HepG2 (cell line): ENCODE measurements at regions not wholly inside any gene's neighbourhood (a gene's known extent, or its start where the extent isn't known, plus 50 kb on each side); places are given as distances from the start of the nearest gene placed in this dataset.

Source experiments
- BRCA1 ChIP-seq: sonication (generic); formaldehyde crosslinking; IDR thresholded peaks from 2 replicates; pipeline ENCODE4 v1.4.0; 2020; ENCODE audit warnings: missing genetic modification reagents
- FOSL2 ChIP-seq: sonication (generic); formaldehyde crosslinking; IDR thresholded peaks from 2 replicates; pipeline ENCODE4 v1.4.0; 2020; ENCODE audit warnings: missing genetic modification reagents
- FOXA1 ChIP-seq, 2 experiments: fragments of 450-650 bp in 1 of 2; sonication (generic) in 1 of 2; formaldehyde crosslinking in 1 of 2; IDR thresholded peaks; 2 replicates each; pipeline versions ENCODE4 v1.4.0 to v1.6.1; 2016 to 2020; ENCODE audit warnings: missing genetic modification reagents in 1 of 2
- MAF1 ChIP-seq: sonication (generic); formaldehyde crosslinking; IDR thresholded peaks from 2 replicates; pipeline ENCODE4 v1.5.0; 2020; ENCODE audit warnings: missing genetic modification reagents, borderline replicate concordance
- PHF21A ChIP-seq: sonication (generic); formaldehyde crosslinking; IDR thresholded peaks from 2 replicates; pipeline ENCODE4 v1.5.0; 2020; ENCODE audit warnings: mild to moderate bottlenecking, missing genetic modification reagents
- POLR2A ChIP-seq, 2 experiments: IDR thresholded peaks; 2 replicates each; pipeline ENCODE4 v1.6.1; 2011; ENCODE audit warnings: low read depth in 2 of 2, low read length in 2 of 2, mild to moderate bottlenecking in 1 of 2, moderate library complexity in 1 of 2; ENCODE audit not compliant: insufficient read depth in 1 of 2
- SIX4 ChIP-seq: sonication (generic); formaldehyde crosslinking; IDR thresholded peaks from 2 replicates; pipeline ENCODE4 v1.4.0; 2020; ENCODE audit warnings: missing genetic modification reagents
- TOPORS ChIP-seq: sonication (generic); formaldehyde crosslinking; IDR thresholded peaks from 2 replicates; pipeline ENCODE4 v1.8.0; 2023; ENCODE audit warnings: mild to moderate bottlenecking, missing genetic modification reagents
- ZKSCAN1 ChIP-seq: fragments of 150-350 bp; IDR thresholded peaks from 2 replicates; pipeline ENCODE4 v1.6.1; 2014; ENCODE audit warnings: low read length
- ZNF3 ChIP-seq: IDR thresholded peaks from 2 replicates; pipeline ENCODE4 v1.7.0; 2017; ENCODE audit warnings: inconsistent platforms
- ZNF761 ChIP-seq: sonication (generic); formaldehyde crosslinking; conservative IDR thresholded peaks from 2 replicates; pipeline ENCODE4 v1.4.0; 2020; ENCODE audit warnings: mild to moderate bottlenecking, missing genetic modification reagents
- ZNF879 ChIP-seq: sonication (generic); formaldehyde crosslinking; IDR thresholded peaks from 2 replicates; pipeline ENCODE4 v1.8.1; 2023; ENCODE audit warnings: missing genetic modification reagents
- ZSCAN31 ChIP-seq: sonication (generic); formaldehyde crosslinking; IDR thresholded peaks from 2 replicates; pipeline ENCODE4 v1.5.0; 2020; ENCODE audit warnings: low read depth, mild to moderate bottlenecking, missing genetic modification reagents
- TF ChIP-seq, protein P1 (sequence below): sonication (generic); formaldehyde crosslinking; IDR thresholded peaks from 2 replicates; pipeline ENCODE4 v1.4.0; 2020; ENCODE audit warnings: missing genetic modification reagents
- TF ChIP-seq, protein P2 (sequence below): IDR thresholded peaks from 2 replicates; pipeline ENCODE4 v1.4.0; 2020; ENCODE audit warnings: mild to moderate bottlenecking, missing genetic modification reagents
- TF ChIP-seq, protein P3 (sequence below): sonication (generic); formaldehyde crosslinking; conservative IDR thresholded peaks from 2 replicates; pipeline ENCODE4 v1.4.0; 2020; ENCODE audit warnings: mild to moderate bottlenecking, missing genetic modification reagents, moderate library complexity

DNA sequence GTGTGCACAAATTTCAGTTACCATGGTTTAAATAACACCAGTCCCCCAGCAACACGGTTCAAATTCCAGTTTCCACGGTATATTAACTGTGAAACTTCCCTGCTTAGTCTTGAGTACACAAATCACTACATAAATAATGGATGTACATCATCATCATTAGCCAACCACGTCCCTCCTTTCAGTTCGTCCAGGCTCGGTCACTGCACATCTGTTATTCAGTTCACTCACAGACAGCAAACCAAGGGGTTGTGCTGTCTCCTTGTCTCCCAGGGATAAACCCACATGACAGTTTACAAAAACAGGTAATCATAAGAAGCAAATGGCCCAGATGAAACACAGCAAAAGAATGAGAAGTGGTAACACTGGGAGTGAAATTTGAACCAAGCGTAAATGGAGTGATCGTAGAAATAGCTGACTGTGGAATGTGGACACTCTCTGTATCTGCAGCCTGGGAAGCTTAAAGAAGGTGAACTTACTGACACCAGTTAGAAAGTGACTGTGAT lies 61.0 kb upstream of the RAD23B start (continued):
- TF ChIP-seq ZNF761 (CRISPR knock-in tag): no peak
- TF ChIP-seq MAF1: no peak
- no peak for TF ChIP-seq BRCA1 (CRISPR knock-in tag)
- TF ChIP-seq, protein P1, sequence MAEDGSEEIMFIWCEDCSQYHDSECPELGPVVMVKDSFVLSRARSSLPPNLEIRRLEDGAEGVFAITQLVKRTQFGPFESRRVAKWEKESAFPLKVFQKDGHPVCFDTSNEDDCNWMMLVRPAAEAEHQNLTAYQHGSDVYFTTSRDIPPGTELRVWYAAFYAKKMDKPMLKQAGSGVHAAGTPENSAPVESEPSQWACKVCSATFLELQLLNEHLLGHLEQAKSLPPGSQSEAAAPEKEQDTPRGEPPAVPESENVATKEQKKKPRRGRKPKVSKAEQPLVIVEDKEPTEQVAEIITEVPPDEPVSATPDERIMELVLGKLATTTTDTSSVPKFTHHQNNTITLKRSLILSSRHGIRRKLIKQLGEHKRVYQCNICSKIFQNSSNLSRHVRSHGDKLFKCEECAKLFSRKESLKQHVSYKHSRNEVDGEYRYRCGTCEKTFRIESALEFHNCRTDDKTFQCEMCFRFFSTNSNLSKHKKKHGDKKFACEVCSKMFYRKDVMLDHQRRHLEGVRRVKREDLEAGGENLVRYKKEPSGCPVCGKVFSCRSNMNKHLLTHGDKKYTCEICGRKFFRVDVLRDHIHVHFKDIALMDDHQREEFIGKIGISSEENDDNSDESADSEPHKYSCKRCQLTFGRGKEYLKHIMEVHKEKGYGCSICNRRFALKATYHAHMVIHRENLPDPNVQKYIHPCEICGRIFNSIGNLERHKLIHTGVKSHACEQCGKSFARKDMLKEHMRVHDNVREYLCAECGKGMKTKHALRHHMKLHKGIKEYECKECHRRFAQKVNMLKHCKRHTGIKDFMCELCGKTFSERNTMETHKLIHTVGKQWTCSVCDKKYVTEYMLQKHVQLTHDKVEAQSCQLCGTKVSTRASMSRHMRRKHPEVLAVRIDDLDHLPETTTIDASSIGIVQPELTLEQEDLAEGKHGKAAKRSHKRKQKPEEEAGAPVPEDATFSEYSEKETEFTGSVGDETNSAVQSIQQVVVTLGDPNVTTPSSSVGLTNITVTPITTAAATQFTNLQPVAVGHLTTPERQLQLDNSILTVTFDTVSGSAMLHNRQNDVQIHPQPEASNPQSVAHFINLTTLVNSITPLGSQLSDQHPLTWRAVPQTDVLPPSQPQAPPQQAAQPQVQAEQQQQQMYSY (CRISPR knock-in tag): 0 out of 2 replicates have a peak, but pooled peaks have one; percentile 23
- TF ChIP-seq TOPORS (CRISPR knock-in tag): no peak
- peak; percentile 96 for TF ChIP-seq ZNF3
- no peak for TF ChIP-seq ZSCAN31 (CRISPR knock-in tag)
- peak; percentile 25; the same call in 1 of the 2 replicates for TF ChIP-seq FOSL2 (CRISPR knock-in tag)
- TF ChIP-seq, protein P2, sequence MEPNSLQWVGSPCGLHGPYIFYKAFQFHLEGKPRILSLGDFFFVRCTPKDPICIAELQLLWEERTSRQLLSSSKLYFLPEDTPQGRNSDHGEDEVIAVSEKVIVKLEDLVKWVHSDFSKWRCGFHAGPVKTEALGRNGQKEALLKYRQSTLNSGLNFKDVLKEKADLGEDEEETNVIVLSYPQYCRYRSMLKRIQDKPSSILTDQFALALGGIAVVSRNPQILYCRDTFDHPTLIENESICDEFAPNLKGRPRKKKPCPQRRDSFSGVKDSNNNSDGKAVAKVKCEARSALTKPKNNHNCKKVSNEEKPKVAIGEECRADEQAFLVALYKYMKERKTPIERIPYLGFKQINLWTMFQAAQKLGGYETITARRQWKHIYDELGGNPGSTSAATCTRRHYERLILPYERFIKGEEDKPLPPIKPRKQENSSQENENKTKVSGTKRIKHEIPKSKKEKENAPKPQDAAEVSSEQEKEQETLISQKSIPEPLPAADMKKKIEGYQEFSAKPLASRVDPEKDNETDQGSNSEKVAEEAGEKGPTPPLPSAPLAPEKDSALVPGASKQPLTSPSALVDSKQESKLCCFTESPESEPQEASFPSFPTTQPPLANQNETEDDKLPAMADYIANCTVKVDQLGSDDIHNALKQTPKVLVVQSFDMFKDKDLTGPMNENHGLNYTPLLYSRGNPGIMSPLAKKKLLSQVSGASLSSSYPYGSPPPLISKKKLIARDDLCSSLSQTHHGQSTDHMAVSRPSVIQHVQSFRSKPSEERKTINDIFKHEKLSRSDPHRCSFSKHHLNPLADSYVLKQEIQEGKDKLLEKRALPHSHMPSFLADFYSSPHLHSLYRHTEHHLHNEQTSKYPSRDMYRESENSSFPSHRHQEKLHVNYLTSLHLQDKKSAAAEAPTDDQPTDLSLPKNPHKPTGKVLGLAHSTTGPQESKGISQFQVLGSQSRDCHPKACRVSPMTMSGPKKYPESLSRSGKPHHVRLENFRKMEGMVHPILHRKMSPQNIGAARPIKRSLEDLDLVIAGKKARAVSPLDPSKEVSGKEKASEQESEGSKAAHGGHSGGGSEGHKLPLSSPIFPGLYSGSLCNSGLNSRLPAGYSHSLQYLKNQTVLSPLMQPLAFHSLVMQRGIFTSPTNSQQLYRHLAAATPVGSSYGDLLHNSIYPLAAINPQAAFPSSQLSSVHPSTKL (CRISPR knock-in tag): peak; percentile 41; the same call in 1 of the 2 replicates
- TF ChIP-seq, protein P3, sequence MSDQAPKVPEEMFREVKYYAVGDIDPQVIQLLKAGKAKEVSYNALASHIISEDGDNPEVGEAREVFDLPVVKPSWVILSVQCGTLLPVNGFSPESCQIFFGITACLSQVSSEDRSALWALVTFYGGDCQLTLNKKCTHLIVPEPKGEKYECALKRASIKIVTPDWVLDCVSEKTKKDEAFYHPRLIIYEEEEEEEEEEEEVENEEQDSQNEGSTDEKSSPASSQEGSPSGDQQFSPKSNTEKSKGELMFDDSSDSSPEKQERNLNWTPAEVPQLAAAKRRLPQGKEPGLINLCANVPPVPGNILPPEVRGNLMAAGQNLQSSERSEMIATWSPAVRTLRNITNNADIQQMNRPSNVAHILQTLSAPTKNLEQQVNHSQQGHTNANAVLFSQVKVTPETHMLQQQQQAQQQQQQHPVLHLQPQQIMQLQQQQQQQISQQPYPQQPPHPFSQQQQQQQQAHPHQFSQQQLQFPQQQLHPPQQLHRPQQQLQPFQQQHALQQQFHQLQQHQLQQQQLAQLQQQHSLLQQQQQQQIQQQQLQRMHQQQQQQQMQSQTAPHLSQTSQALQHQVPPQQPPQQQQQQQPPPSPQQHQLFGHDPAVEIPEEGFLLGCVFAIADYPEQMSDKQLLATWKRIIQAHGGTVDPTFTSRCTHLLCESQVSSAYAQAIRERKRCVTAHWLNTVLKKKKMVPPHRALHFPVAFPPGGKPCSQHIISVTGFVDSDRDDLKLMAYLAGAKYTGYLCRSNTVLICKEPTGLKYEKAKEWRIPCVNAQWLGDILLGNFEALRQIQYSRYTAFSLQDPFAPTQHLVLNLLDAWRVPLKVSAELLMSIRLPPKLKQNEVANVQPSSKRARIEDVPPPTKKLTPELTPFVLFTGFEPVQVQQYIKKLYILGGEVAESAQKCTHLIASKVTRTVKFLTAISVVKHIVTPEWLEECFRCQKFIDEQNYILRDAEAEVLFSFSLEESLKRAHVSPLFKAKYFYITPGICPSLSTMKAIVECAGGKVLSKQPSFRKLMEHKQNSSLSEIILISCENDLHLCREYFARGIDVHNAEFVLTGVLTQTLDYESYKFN (CRISPR knock-in tag): peak; percentile 66
- no peak for TF ChIP-seq SIX4 (CRISPR knock-in tag)
- TF ChIP-seq ZKSCAN1: no peak
- TF ChIP-seq FOXA1 (IDR thresholded peaks at IDR 0.05): no peak
- 0 out of 2 replicates have a peak, but pooled peaks have one; percentile 32 for TF ChIP-seq FOXA1 (CRISPR knock-in tag; IDR thresholded peaks at IDR 0.05)
- no peak for TF ChIP-seq ZNF879 (CRISPR knock-in tag)
- 0 out of 2 replicates have a peak, but pooled peaks have one; percentile 36 for TF ChIP-seq PHF21A (CRISPR knock-in tag)
- peak in 1 of 2 experiments; percentile 51; a peak in 2 of 4 replicates for TF ChIP-seq POLR2A (IDR thresholded peaks at IDR 0.05; ENCODE audit: insufficient read depth in 1 of 2, low read depth in 2 of 2, low read length in 2 of 2)
